ENCODE measurements at regions not wholly inside any gene's neighbourhood (a gene's known extent, or its start where the extent isn't known, plus 50 kb on each side); places are given as distances from the start of the nearest gene placed in this dataset.

DNA sequence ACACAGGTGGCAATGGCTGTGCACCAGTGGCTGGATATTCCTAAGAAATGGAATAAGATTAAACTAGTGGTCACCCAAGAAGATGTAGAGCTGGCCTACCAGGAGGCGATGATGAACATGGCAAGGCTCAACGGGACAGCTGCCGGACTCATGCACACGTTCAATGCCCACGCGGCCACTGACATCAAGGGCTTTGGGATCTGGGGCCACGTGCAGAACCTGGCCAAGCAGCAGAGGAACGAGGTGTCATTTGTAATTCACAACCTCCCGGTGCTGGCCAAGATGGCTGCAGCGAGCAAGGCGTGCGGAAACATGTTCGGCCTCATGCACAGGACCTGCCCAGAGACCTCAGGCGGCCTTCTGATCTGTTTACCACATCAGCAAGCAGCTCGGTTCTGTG lies 190.8 kb downstream of the FTCDNL1 start:
- Histone ChIP-seq H3K79me2 (ENCODE audit: insufficient read depth, low read length) (no peaks in the 10 kb centered on the region), H2AFZ (ENCODE audit: low read length) (no peak overlapping the region), H3K27me3 (ENCODE audit: insufficient read depth, low read length) (no peaks in the 10 kb centered on the region; the same call in 1 of the 2 replicates), H3K9me3 (ENCODE audit: control insufficient read depth, low read depth, low read length) (no peaks in the 10 kb centered on the region), H3K18ac (ENCODE audit: insufficient read length, low read depth, low read length) (no peak overlapping the region), H4K5ac (ENCODE audit: insufficient read length, low read depth, low read length) (no peak overlapping the region), H2AK5ac (ENCODE audit: insufficient read length, low read length) (no peak overlapping the region), H2BK120ac (ENCODE audit: low read depth, low read length, poor library complexity, severe bottlenecking) (no peak overlapping the region), H3K9ac (ENCODE audit: extremely low read depth, insufficient read length, low read length) (no peak overlapping the region), H3T11ph (ENCODE audit: low read length) (no peak overlapping the region), H3K23me2 (ENCODE audit: insufficient read length, low read depth, low read length, poor library complexity, severe bottlenecking) (no peaks in the 10 kb centered on the region), H2BK15ac (ENCODE audit: low read depth, low read length) (no peak overlapping the region), H4K91ac (ENCODE audit: insufficient read length, low read depth, low read length) (no peak overlapping the region), H4K20me1 (ENCODE audit: control insufficient read depth, insufficient read depth, insufficient read length) (no peaks in the 10 kb centered on the region), H3K4ac (ENCODE audit: low read depth, low read length) (no peak overlapping the region), H4K8ac (replicated peaks; ENCODE audit: insufficient read length, low read depth, low read length) (no peak overlapping the region), H3K4me1 (ENCODE audit: insufficient read depth, low read length) (no peaks in the 10 kb centered on the region), H3K79me1 (ENCODE audit: insufficient read depth, low read depth, low read length, poor library complexity, severe bottlenecking) (no peaks in the 10 kb centered on the region), H2BK20ac (ENCODE audit: low read depth, low read length, poor library complexity, severe bottlenecking) (no peak overlapping the region), H2BK5ac (ENCODE audit: insufficient read length, low read length) (no peak overlapping the region), H3K27ac (ENCODE audit: insufficient read length, low read depth, low read length) (no peak overlapping the region), H3K14ac (ENCODE audit: insufficient read depth, low read length) (no peak overlapping the region), H3K23ac (ENCODE audit: insufficient read length, low read depth, low read length) (no peak overlapping the region), H2BK12ac (ENCODE audit: insufficient read length, low read depth, low read length) (no peak overlapping the region), H3K4me2 (ENCODE audit: insufficient read depth, insufficient read length, low read length) (no peak overlapping the region), H3K56ac (ENCODE audit: insufficient read length, low read depth, low read length) (no peak overlapping the region)
- DNase-seq: no peak
- peaks cover 5 to 8% of the 10 kb centered on the region in 2 experiments; a peak in 2 of 4 replicates for H3K4me1 Mint-ChIP-seq
- peaks cover 18% of the 10 kb centered on the region for H3K27me3 Mint-ChIP-seq (ENCODE audit: low read depth)
- peaks cover 1 to 6% of the 10 kb centered on the region in 2 experiments; a peak in 3 of 5 replicates for H3K9me3 Mint-ChIP-seq
- no CpG with 5 or more reads among the region's 15 CpGs for WGBS (ENCODE audit: extremely low coverage, insufficient read length, low lambda C conversion rate)
- no peak overlapping the region; a peak in 1 of 7 replicates for H3K27ac Mint-ChIP-seq
- H3K36me3 Mint-ChIP-seq (ENCODE audit: insufficient read depth in 1 of 3, low read depth in 3 of 3): peaks cover 0 to 6% (median 4%) of the 10 kb centered on the region in 3 experiments; a peak in 3 of 7 replicates
- no peak overlapping the region for H3K4me3 Mint-ChIP-seq
- TF ChIP-seq, protein P1, sequence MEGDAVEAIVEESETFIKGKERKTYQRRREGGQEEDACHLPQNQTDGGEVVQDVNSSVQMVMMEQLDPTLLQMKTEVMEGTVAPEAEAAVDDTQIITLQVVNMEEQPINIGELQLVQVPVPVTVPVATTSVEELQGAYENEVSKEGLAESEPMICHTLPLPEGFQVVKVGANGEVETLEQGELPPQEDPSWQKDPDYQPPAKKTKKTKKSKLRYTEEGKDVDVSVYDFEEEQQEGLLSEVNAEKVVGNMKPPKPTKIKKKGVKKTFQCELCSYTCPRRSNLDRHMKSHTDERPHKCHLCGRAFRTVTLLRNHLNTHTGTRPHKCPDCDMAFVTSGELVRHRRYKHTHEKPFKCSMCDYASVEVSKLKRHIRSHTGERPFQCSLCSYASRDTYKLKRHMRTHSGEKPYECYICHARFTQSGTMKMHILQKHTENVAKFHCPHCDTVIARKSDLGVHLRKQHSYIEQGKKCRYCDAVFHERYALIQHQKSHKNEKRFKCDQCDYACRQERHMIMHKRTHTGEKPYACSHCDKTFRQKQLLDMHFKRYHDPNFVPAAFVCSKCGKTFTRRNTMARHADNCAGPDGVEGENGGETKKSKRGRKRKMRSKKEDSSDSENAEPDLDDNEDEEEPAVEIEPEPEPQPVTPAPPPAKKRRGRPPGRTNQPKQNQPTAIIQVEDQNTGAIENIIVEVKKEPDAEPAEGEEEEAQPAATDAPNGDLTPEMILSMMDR (conservative IDR thresholded peaks at IDR 0.05): no peak

Measured in H9 (cell line).